SK-N-SH treated with all-trans-retinoic acid at 6 μM for 48 hours (cell line): ENCODE measurements at regions not wholly inside any gene's neighbourhood (a gene's known extent, or its start where the extent isn't known, plus 50 kb on each side); places are given as distances from the start of the nearest gene placed in this dataset.

Experiments used
- ISL1 ChIP-seq: fragments of 250-450 bp; sonication (Bioruptor Pico); IDR thresholded peaks from 2 replicates; pipeline ENCODE4 v2.1.2; 2022; ENCODE audit warnings: mild to moderate bottlenecking, moderate library complexity
- SNAI2 ChIP-seq: fragments of 250-450 bp; sonication (Bioruptor Pico); IDR thresholded peaks from 2 replicates; pipeline ENCODE4 v1.5.0; 2020; ENCODE audit warnings: mild to moderate bottlenecking, moderate library complexity
- TOX ChIP-seq: fragments of 250-450 bp; sonication (Bioruptor Pico); IDR thresholded peaks from 2 replicates; pipeline ENCODE4 v1.8.0; 2021; ENCODE audit warnings: mild to moderate bottlenecking, moderate library complexity, borderline replicate concordance

- no peak for TF ChIP-seq SNAI2 (CRISPR knock-in tag)
- no peak for TF ChIP-seq ISL1 (CRISPR knock-in tag)
- no peak for TF ChIP-seq TOX (CRISPR knock-in tag)
Measured at GRCh38 chr7:63867127-63867526, 131.5 kb upstream of the ZNF722 start.
